Glutamatergic neuron (in vitro differentiated cells): ENCODE measurements at regions not wholly inside any gene's neighbourhood (a gene's known extent, or its start where the extent isn't known, plus 50 kb on each side); places are given as distances from the start of the nearest gene placed in this dataset.

Experiments used
- DNase-seq: peaks from one replicate; pipeline ENCODE4 v3.0.0; 2022
- H3K27ac Mint-ChIP-seq: one replicate; pipeline ENCODE4 v1.8.0; 2020; ENCODE audit warnings: mild to moderate bottlenecking, mixed read lengths, inconsistent platforms; ENCODE audit not compliant: unreplicated experiment
- H3K27me3 Mint-ChIP-seq: one replicate; pipeline ENCODE4 v1.8.0; 2020; ENCODE audit warnings: mild to moderate bottlenecking, moderate library complexity, mixed read lengths, inconsistent platforms; ENCODE audit not compliant: unreplicated experiment
- H3K36me3 Mint-ChIP-seq: one replicate; pipeline ENCODE4 v1.8.0; 2020; ENCODE audit warnings: mild to moderate bottlenecking, mixed read lengths, inconsistent platforms; ENCODE audit not compliant: unreplicated experiment
- H3K4me1 Mint-ChIP-seq: one replicate; pipeline ENCODE4 v1.8.0; 2020; ENCODE audit warnings: mild to moderate bottlenecking, low read depth, mixed read lengths, inconsistent platforms; ENCODE audit not compliant: unreplicated experiment
- H3K4me3 Mint-ChIP-seq: one replicate; pipeline ENCODE4 v1.8.0; 2020; ENCODE audit warnings: mild to moderate bottlenecking, mixed read lengths, inconsistent platforms; ENCODE audit not compliant: unreplicated experiment
- H3K9me3 Mint-ChIP-seq: one replicate; pipeline ENCODE4 v1.8.0; 2020; ENCODE audit warnings: mild to moderate bottlenecking, moderate library complexity, mixed read lengths, inconsistent platforms; ENCODE audit not compliant: unreplicated experiment
- TF ChIP-seq, protein P1 (sequence below): fragments of 200-600 bp; sonication (generic); IDR thresholded peaks from one replicate; pipeline ENCODE4 v1.5.0; 2021; ENCODE audit not compliant: partially characterized antibody, unreplicated experiment

DNA sequence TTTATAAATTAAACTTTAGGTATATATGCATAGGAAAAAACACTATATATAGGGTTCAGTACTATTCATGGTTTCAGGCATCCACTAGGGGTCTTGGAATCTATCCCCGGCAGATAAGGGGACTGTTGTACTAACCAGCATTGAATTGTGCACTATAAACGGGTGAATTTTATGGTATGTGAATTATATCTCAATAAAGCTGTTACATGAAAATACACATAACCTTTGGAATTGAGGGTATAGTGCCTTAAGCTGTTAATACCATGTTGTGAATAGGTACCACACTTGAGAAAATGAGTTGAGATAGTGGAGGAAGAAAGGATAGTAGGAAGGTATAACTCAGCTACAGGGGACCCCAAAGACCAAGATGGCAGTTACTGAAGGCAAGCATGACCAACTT, 167.3 kb downstream of the HAUS1 start:
- TF ChIP-seq, protein P1, sequence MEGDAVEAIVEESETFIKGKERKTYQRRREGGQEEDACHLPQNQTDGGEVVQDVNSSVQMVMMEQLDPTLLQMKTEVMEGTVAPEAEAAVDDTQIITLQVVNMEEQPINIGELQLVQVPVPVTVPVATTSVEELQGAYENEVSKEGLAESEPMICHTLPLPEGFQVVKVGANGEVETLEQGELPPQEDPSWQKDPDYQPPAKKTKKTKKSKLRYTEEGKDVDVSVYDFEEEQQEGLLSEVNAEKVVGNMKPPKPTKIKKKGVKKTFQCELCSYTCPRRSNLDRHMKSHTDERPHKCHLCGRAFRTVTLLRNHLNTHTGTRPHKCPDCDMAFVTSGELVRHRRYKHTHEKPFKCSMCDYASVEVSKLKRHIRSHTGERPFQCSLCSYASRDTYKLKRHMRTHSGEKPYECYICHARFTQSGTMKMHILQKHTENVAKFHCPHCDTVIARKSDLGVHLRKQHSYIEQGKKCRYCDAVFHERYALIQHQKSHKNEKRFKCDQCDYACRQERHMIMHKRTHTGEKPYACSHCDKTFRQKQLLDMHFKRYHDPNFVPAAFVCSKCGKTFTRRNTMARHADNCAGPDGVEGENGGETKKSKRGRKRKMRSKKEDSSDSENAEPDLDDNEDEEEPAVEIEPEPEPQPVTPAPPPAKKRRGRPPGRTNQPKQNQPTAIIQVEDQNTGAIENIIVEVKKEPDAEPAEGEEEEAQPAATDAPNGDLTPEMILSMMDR = no peak
- Mint-ChIP-seq H3K9me3 (no peaks in the 10 kb centered on the region), H3K36me3 (no peaks in the 10 kb centered on the region), H3K27me3 (peaks cover 4% of the 10 kb centered on the region), H3K4me3 (no peak overlapping the region), H3K27ac (no peak overlapping the region), H3K4me1 (peaks cover 10% of the 10 kb centered on the region)
- DNase-seq = no peak

DNA sequence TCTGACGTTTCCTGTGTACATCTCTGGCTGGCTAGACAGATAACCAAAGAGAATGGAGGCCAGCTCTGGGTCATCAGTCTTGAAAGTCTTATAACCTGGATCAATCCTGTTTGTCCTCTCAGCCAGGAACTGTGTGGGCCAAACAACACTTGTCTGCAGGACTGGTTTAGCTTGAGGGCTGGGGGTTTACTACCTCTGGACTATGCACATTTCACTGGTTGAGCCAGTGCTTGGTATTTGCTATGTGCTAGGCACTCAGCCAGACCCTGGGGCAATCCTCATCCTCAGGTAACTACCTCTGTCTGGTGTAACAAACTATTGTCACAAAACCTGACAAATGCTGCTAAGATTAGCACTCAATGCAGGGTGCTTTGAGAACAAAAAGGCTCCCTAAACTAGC, 169.7 kb downstream of the HAUS1 start:
- Mint-ChIP-seq H3K4me1 (peaks cover 10% of the 10 kb centered on the region), H3K36me3 (no peaks in the 10 kb centered on the region), H3K9me3 (no peaks in the 10 kb centered on the region), H3K27ac (no peak overlapping the region), H3K4me3 (no peak overlapping the region), H3K27me3 (peaks cover 5% of the 10 kb centered on the region)
- DNase-seq = no peak
- TF ChIP-seq, protein P1 = no peak

DNA sequence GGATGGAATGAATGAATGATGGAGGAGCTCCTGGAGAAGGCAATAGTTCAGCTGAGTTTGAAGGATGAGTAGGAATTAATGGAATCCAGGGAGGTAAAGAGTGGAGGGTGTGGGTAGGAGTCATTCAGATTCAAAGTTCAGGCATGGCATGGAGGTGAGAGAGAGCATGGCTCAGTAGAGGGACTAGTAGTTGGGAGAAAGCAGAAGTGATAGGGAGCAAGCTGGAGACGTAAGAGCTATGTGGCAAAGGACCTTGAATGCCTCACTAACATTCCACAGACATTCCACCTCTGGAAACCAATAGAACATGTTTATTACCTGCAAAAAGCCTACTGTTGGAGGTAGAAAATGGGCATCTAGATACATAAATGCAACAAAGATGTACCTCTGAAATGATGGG, 170.1 kb downstream of the HAUS1 start:
- Mint-ChIP-seq H3K9me3 (no peaks in the 10 kb centered on the region), H3K27me3 (peaks cover 5% of the 10 kb centered on the region), H3K27ac (no peak overlapping the region), H3K4me3 (no peak overlapping the region), H3K36me3 (no peaks in the 10 kb centered on the region), H3K4me1 (peaks cover 10% of the 10 kb centered on the region)
- TF ChIP-seq, protein P1 = no peak
- DNase-seq = no peak

DNA sequence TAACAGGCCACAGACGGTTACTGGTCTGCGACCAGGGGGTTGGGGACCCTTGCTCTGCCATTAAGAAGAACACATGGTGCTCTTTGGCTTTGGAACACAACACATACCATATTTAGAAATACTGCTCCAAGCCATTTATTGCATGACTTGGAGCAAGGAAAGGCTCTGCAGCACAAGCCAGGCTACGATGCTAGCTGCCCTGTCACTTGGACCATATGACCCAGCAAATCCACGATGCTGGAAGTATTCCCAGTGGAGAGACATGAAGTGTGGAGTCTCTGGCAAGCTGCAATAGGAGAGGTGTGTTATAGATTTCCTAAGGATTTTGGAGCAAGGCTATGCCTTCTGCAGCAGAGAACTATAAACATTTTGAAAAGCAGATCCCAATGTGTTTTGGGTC, 171.2 kb downstream of the HAUS1 start:
- Mint-ChIP-seq H3K36me3 (no peaks in the 10 kb centered on the region), H3K27ac (no peak overlapping the region), H3K4me3 (no peak overlapping the region), H3K27me3 (peaks cover 7% of the 10 kb centered on the region), H3K4me1 (peaks cover 10% of the 10 kb centered on the region), H3K9me3 (no peaks in the 10 kb centered on the region)
- TF ChIP-seq, protein P1 = no peak
- DNase-seq = no peak

DNA sequence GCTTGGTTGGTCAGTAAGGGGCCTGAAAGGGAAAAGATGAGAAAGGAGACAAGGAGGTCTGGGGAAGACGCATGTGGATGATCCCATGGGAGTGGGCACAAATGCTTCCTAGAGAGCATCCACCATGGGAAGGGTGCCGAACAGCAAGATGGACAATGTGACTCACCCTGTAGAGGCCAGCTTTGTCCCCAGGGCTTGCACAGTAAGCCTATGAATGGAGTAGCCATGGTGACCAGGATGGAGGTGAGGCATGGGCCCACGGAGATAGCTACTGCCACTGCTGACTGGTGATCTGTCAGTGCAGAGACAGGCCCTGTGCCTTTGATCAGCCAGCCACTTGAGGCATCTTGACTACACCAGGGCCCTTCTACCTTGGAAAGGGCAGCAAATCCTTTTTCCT, 172.6 kb downstream of the HAUS1 start:
- Mint-ChIP-seq H3K36me3 (no peaks in the 10 kb centered on the region), H3K4me1 (peaks cover 10% of the 10 kb centered on the region), H3K9me3 (no peaks in the 10 kb centered on the region), H3K27ac (no peak overlapping the region), H3K4me3 (no peak overlapping the region), H3K27me3 (peaks cover 7% of the 10 kb centered on the region)
- no peak for DNase-seq
- TF ChIP-seq, protein P1 = no peak
